ENCODE measurements at regions not wholly inside any gene's neighbourhood (a gene's known extent, or its start where the extent isn't known, plus 50 kb on each side); places are given as distances from the start of the nearest gene placed in this dataset.

DNA sequence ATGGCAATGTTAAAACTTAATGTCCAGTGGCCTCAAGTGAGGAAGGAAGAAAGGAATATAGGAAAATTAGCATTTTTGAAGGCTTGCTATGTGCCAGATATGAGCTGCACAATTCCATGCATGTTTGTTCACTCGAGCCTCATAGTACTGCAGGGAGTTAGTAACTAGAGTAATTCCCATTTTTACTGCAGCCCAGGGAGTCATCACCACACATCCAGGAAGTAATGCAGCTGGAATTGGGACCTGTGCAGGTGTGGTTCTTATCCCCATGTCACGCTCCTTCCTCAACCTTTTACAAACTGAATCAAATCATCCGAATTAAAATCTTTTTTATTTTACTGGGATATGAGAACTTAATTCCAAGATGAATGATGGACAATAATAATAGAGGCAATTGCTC, 149.5 kb upstream of the MAFB start:
- Mint-ChIP-seq H3K27ac (no peak overlapping the region), H3K4me3 (no peak overlapping the region), H3K9me3 (peaks cover 3 to 24% (median 16%) of the 10 kb centered on the region in 8 donors), H3K27me3 (peaks cover 8 to 16% of the 10 kb centered on the region in 2 donors), H3K4me1 (no peaks in the 10 kb centered on the region), H3K36me3 (peaks cover 0 to 5% of the 10 kb centered on the region in 2 donors)
- Histone ChIP-seq H3K27ac (ENCODE audit: low read depth, low read length) (no peak overlapping the region), H3K36me3 (ENCODE audit: insufficient read depth, low read length) (no peaks in the 10 kb centered on the region), H3K4me1 (ENCODE audit: insufficient read depth, low read length) (no peaks in the 10 kb centered on the region), H3K9me3 (ENCODE audit: control insufficient read depth in 1 of 2, low read length in 2 of 2) (no peaks in the 10 kb centered on the region), H3K27me3 (ENCODE audit: insufficient read depth, low read length) (no peaks in the 10 kb centered on the region), H3K4me3 (ENCODE audit: low read length in 2 of 2) (no peak overlapping the region)
- no peak for DNase-seq
- intact Hi-C loops (cut with micrococcal nuclease): no loop called here
- CTCF ChIA-PET (ENCODE audit: partially characterized antibody): no interaction called here
- POLR2A ChIA-PET (ENCODE audit: partially characterized antibody): no interaction called here

GRCh38 chr20:40843251-40843650, 154.2 kb upstream of the MAFB start:
- no peak overlapping the region for H3K27ac Mint-ChIP-seq
- intact Hi-C loops (cut with micrococcal nuclease): no loop called here

GRCh38 chr20:40844332-40844731, 155.3 kb upstream of the MAFB start:
- Histone ChIP-seq H3K27ac (ENCODE audit: low read depth, low read length) (no peak overlapping the region), H3K36me3 (ENCODE audit: insufficient read depth, low read length) (no peaks in the 10 kb centered on the region), H3K4me3 (ENCODE audit: low read length in 2 of 2) (no peak overlapping the region), H3K4me1 (ENCODE audit: insufficient read depth, low read length) (no peaks in the 10 kb centered on the region), H3K9me3 (ENCODE audit: control insufficient read depth in 1 of 2, low read length in 2 of 2) (no peaks in the 10 kb centered on the region), H3K27me3 (ENCODE audit: insufficient read depth, low read length) (no peaks in the 10 kb centered on the region)
- Mint-ChIP-seq H3K27ac (no peak overlapping the region), H3K4me1 (peaks cover 0 to 2% (median under 1%) of the 10 kb centered on the region in 4 donors), H3K27me3 (peaks cover 0 to 11% of the 10 kb centered on the region in 2 donors), H3K9me3 (peaks cover 0 to 9% (median 0%) of the 10 kb centered on the region in 8 donors), H3K36me3 (no peaks in the 10 kb centered on the region), H3K4me3 (no peak overlapping the region)
- ChIA-PET CTCF (ENCODE audit: partially characterized antibody) (no interaction called here), POLR2A (ENCODE audit: partially characterized antibody) (no interaction called here)
- intact Hi-C loops (cut with micrococcal nuclease): no loop called here
- no peak for DNase-seq

More at GRCh38 chr20:40843251-40843650, 154.2 kb upstream of the MAFB start:
- DNase-seq: no peak
- Histone ChIP-seq H3K4me1 (ENCODE audit: insufficient read depth, low read length) (no peaks in the 10 kb centered on the region), H3K4me3 (ENCODE audit: low read length in 2 of 2) (no peak overlapping the region), H3K27me3 (ENCODE audit: insufficient read depth, low read length) (no peaks in the 10 kb centered on the region), H3K9me3 (ENCODE audit: control insufficient read depth in 1 of 2, low read length in 2 of 2) (no peaks in the 10 kb centered on the region), H3K27ac (ENCODE audit: low read depth, low read length) (no peak overlapping the region), H3K36me3 (ENCODE audit: insufficient read depth, low read length) (no peaks in the 10 kb centered on the region)
- Mint-ChIP-seq H3K27me3 (peaks cover 0 to 12% of the 10 kb centered on the region in 2 donors), H3K36me3 (no peaks in the 10 kb centered on the region), H3K4me1 (no peaks in the 10 kb centered on the region), H3K9me3 (peaks cover 0 to 9% (median 0%) of the 10 kb centered on the region in 8 donors), H3K4me3 (no peak overlapping the region)
- CTCF ChIA-PET (ENCODE audit: partially characterized antibody): no interaction called here
- POLR2A ChIA-PET (ENCODE audit: partially characterized antibody): no interaction called here

DNA sequence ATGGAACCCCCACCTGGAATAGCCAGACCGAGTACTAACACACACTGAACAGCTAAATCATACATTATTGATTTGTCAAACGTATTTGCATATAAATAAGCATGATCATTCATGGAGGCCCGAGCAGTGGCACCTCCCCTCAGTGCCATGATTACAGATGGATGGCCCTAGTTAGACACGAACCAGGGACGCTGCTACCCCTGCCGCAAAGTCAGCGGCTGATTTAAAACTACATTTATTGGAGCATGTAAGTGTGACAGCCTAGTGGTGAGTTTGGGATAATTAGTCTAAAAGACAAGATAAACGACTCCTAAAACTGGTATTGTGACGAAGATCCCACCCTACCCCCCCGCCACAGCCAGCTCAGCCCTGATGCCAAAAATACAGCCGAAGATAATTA, 159.1 kb upstream of the MAFB start:
- Histone ChIP-seq H3K36me3 (ENCODE audit: insufficient read depth, low read length) (no peaks in the 10 kb centered on the region), H3K9me3 (ENCODE audit: control insufficient read depth in 1 of 2, low read length in 2 of 2) (no peaks in the 10 kb centered on the region), H3K27ac (ENCODE audit: low read depth, low read length) (no peak overlapping the region), H3K4me1 (ENCODE audit: insufficient read depth, low read length) (no peaks in the 10 kb centered on the region), H3K4me3 (ENCODE audit: low read length in 2 of 2) (no peak overlapping the region), H3K27me3 (ENCODE audit: insufficient read depth, low read length) (no peaks in the 10 kb centered on the region)
- no peak for DNase-seq
- no peaks in the 10 kb centered on the region for H3K36me3 Mint-ChIP-seq
- no peak overlapping the region for H3K4me3 Mint-ChIP-seq
- H3K27ac Mint-ChIP-seq: no peak overlapping the region
- H3K27me3 Mint-ChIP-seq: peaks cover 0 to 3% of the 10 kb centered on the region in 2 donors
- H3K4me1 Mint-ChIP-seq: peaks cover 0 to 2% (median under 1%) of the 10 kb centered on the region in 4 donors
- ChIA-PET CTCF (ENCODE audit: partially characterized antibody) (no interaction called here), POLR2A (ENCODE audit: partially characterized antibody) (no interaction called here)
- intact Hi-C loops (cut with micrococcal nuclease): no loop called here
- peaks cover 0 to 5% (median 0%) of the 10 kb centered on the region in 8 donors for H3K9me3 Mint-ChIP-seq

- ChIA-PET POLR2A (ENCODE audit: partially characterized antibody) (no interaction called here), CTCF (ENCODE audit: partially characterized antibody) (no interaction called here)
- peaks cover 0 to 5% (median 0%) of the 10 kb centered on the region in 8 donors for H3K9me3 Mint-ChIP-seq
- no peaks in the 10 kb centered on the region for H3K36me3 Mint-ChIP-seq
- peaks cover 0 to 2% (median under 1%) of the 10 kb centered on the region in 4 donors for H3K4me1 Mint-ChIP-seq
- peaks cover 0 to 3% of the 10 kb centered on the region in 2 donors for H3K27me3 Mint-ChIP-seq
- Histone ChIP-seq H3K9me3 (ENCODE audit: control insufficient read depth in 1 of 2, low read length in 2 of 2) (no peaks in the 10 kb centered on the region), H3K4me3 (ENCODE audit: low read length in 2 of 2) (no peak overlapping the region), H3K36me3 (ENCODE audit: insufficient read depth, low read length) (no peaks in the 10 kb centered on the region), H3K4me1 (ENCODE audit: insufficient read depth, low read length) (no peaks in the 10 kb centered on the region), H3K27me3 (ENCODE audit: insufficient read depth, low read length) (no peaks in the 10 kb centered on the region), H3K27ac (ENCODE audit: low read depth, low read length) (no peak overlapping the region)
- DNase-seq: no peak
- intact Hi-C loops (cut with micrococcal nuclease): no loop called here
- H3K4me3 Mint-ChIP-seq: no peak overlapping the region
- no peak overlapping the region for H3K27ac Mint-ChIP-seq
Measured at GRCh38 chr20:40848526-40848925, 159.5 kb upstream of the MAFB start.

- H3K9me3 Mint-ChIP-seq: peaks cover 0 to 5% (median 0%) of the 10 kb centered on the region in 8 donors
- peaks cover 0 to 2% (median under 1%) of the 10 kb centered on the region in 4 donors for H3K4me1 Mint-ChIP-seq
- DNase-seq: no peak
- Histone ChIP-seq H3K4me1 (ENCODE audit: insufficient read depth, low read length) (no peaks in the 10 kb centered on the region), H3K9me3 (ENCODE audit: control insufficient read depth in 1 of 2, low read length in 2 of 2) (no peaks in the 10 kb centered on the region), H3K27ac (ENCODE audit: low read depth, low read length) (no peak overlapping the region), H3K36me3 (ENCODE audit: insufficient read depth, low read length) (no peaks in the 10 kb centered on the region), H3K27me3 (ENCODE audit: insufficient read depth, low read length) (no peaks in the 10 kb centered on the region), H3K4me3 (ENCODE audit: low read length in 2 of 2) (no peak overlapping the region)
- CTCF ChIA-PET (ENCODE audit: partially characterized antibody): no interaction called here
- POLR2A ChIA-PET (ENCODE audit: partially characterized antibody): no interaction called here
- no peak overlapping the region for H3K27ac Mint-ChIP-seq
- intact Hi-C loops (cut with micrococcal nuclease): no loop called here
- peaks cover 0 to 3% of the 10 kb centered on the region in 2 donors for H3K27me3 Mint-ChIP-seq
- no peak overlapping the region for H3K4me3 Mint-ChIP-seq
- H3K36me3 Mint-ChIP-seq: no peaks in the 10 kb centered on the region
Measured at GRCh38 chr20:40849456-40849855, 160.4 kb upstream of the MAFB start.

GRCh38 chr20:40851051-40851450, 162.0 kb upstream of the MAFB start:
- Mint-ChIP-seq H3K36me3 (no peaks in the 10 kb centered on the region), H3K27me3 (no peaks in the 10 kb centered on the region), H3K27ac (no peak overlapping the region), H3K9me3 (peaks cover 0 to under 1% (median 0%) of the 10 kb centered on the region in 8 donors), H3K4me3 (no peak overlapping the region), H3K4me1 (peaks cover 0 to 5% (median under 1%) of the 10 kb centered on the region in 4 donors)
- ChIA-PET POLR2A (ENCODE audit: partially characterized antibody) (no interaction called here), CTCF (ENCODE audit: partially characterized antibody) (no interaction called here)
- Histone ChIP-seq H3K36me3 (ENCODE audit: insufficient read depth, low read length) (no peaks in the 10 kb centered on the region), H3K27ac (ENCODE audit: low read depth, low read length) (no peak overlapping the region), H3K9me3 (ENCODE audit: control insufficient read depth in 1 of 2, low read length in 2 of 2) (no peaks in the 10 kb centered on the region), H3K4me3 (ENCODE audit: low read length in 2 of 2) (no peak overlapping the region), H3K27me3 (ENCODE audit: insufficient read depth, low read length) (no peaks in the 10 kb centered on the region), H3K4me1 (ENCODE audit: insufficient read depth, low read length) (no peaks in the 10 kb centered on the region)
- DNase-seq: no peak
- intact Hi-C loops (cut with micrococcal nuclease): no loop called here

- intact Hi-C loops (cut with micrococcal nuclease): no loop called here
- H3K4me1 Mint-ChIP-seq: peaks cover 0 to 3% (median 0%) of the 10 kb centered on the region in 4 donors
- no peaks in the 10 kb centered on the region for H3K36me3 ChIP-seq (ENCODE audit: insufficient read depth, low read length)
- no peak overlapping the region for H3K4me3 Mint-ChIP-seq
- no peaks in the 10 kb centered on the region for H3K9me3 ChIP-seq (ENCODE audit: control insufficient read depth in 1 of 2, low read length in 2 of 2)
- H3K9me3 Mint-ChIP-seq: no peaks in the 10 kb centered on the region
- no peaks in the 10 kb centered on the region for H3K36me3 Mint-ChIP-seq
- ChIA-PET POLR2A (ENCODE audit: partially characterized antibody) (no interaction called here), CTCF (ENCODE audit: partially characterized antibody) (no interaction called here)
- no peak for DNase-seq
- H3K27ac Mint-ChIP-seq: no peak overlapping the region
- no peaks in the 10 kb centered on the region for H3K4me1 ChIP-seq (ENCODE audit: insufficient read depth, low read length)
- H3K4me3 ChIP-seq (ENCODE audit: low read length in 2 of 2): no peak overlapping the region
- H3K27me3 ChIP-seq (ENCODE audit: insufficient read depth, low read length): no peaks in the 10 kb centered on the region
- H3K27ac ChIP-seq (ENCODE audit: low read depth, low read length): no peak overlapping the region
- H3K27me3 Mint-ChIP-seq: no peaks in the 10 kb centered on the region
Measured at GRCh38 chr20:40855269-40855668, 166.2 kb upstream of the MAFB start.

All from CD4-positive, alpha-beta memory T cell (primary cell).